ENCODE measurements at regions not wholly inside any gene's neighbourhood (a gene's known extent, or its start where the extent isn't known, plus 50 kb on each side); places are given as distances from the start of the nearest gene placed in this dataset.

DNA sequence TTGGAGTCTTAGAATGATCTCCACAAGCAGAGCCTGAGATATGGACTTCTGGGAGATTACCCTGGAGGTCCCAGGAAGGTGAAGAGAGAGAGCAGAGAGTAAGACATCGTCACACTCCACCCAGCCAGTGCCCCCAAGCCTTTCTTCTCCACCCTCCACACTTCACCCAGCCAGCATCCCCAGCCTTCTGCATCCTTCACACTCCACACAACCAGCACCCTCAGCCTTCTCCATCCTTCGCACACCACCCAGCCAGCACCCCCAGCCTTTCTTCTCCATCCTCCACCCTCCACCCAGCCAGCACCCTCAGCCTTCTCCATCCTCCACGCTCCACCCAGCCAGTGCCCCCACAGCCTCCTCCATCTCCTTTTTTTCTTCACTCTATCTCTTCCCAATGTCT is 603.9 kb upstream of the B3GAT1 start:
- ChIA-PET RAD21 (ENCODE audit: low non-redundant PET in 1 of 2, low total read pairs in 2 of 2, uncharacterized antibody in 2 of 2, unreplicated experiment in 2 of 2) (no interaction called here), CTCF (no interaction called here), POLR2A (no interaction called here)
- Histone ChIP-seq H2AFZ (ENCODE audit: low read depth, low read length, poor library complexity, severe bottlenecking) (no peak overlapping the region), H3K9me3 (ENCODE audit: control insufficient read depth in 1 of 2, insufficient read depth in 1 of 2, low read depth in 1 of 2, low read length in 2 of 2) (no peaks in the 10 kb centered on the region), H3K4me1 (ENCODE audit: control insufficient read depth in 1 of 2, insufficient read depth in 2 of 2, low read length in 2 of 2) (no peaks in the 10 kb centered on the region), H3K9me2 (ENCODE audit: insufficient read depth) (no peaks in the 10 kb centered on the region), H3K79me2 (ENCODE audit: insufficient read depth, low read length) (no peaks in the 10 kb centered on the region), H3K4me2 (ENCODE audit: low read length) (no peak overlapping the region), H4K20me1 (ENCODE audit: insufficient read depth) (no peaks in the 10 kb centered on the region), H3K27ac (ENCODE audit: low read depth, low read length) (no peak overlapping the region), H3K36me3 (ENCODE audit: control insufficient read depth in 1 of 2, insufficient read depth in 2 of 2, low read length in 2 of 2) (no peaks in the 10 kb centered on the region), H3K4me3 (replicated peaks in 1 of 2; ENCODE audit: low read depth in 1 of 2, low read length in 2 of 2) (no peak overlapping the region), H3K27me3 (ENCODE audit: insufficient read depth, low read length) (peaks cover 16% of the 10 kb centered on the region), H3K9ac (ENCODE audit: low read length) (no peak overlapping the region)
- TF ChIP-seq, protein P1, sequence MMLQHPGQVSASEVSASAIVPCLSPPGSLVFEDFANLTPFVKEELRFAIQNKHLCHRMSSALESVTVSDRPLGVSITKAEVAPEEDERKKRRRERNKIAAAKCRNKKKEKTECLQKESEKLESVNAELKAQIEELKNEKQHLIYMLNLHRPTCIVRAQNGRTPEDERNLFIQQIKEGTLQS (IDR thresholded peaks at IDR 0.05) = no peak
- TF ChIP-seq EZH2 (IDR thresholded peaks at IDR 0.05) (no peak), RAD21 (IDR thresholded peaks at IDR 0.05; ENCODE audit: low read depth) (no peak), SRF (IDR thresholded peaks at IDR 0.05; ENCODE audit: low read depth) (no peak), ZNF274 (IDR thresholded peaks at IDR 0.05; ENCODE audit: low read depth, low read length) (no peak), JUND (IDR thresholded peaks at IDR 0.05) (no peak), SP1 (IDR thresholded peaks at IDR 0.05; ENCODE audit: low read depth) (no peak), CEBPB (IDR thresholded peaks at IDR 0.05; ENCODE audit: low read depth) (no peak), EZH2phosphoT487 (IDR thresholded peaks at IDR 0.05; ENCODE audit: borderline replicate concordance) (no peak), POLR2AphosphoS5 (IDR thresholded peaks at IDR 0.05; ENCODE audit: low read depth, low read length) (no peak), FOSL1 (IDR thresholded peaks at IDR 0.05; ENCODE audit: low read depth) (no peak), ZFX (IDR thresholded peaks at IDR 0.05) (no peak)
- TF ChIP-seq, protein P2, sequence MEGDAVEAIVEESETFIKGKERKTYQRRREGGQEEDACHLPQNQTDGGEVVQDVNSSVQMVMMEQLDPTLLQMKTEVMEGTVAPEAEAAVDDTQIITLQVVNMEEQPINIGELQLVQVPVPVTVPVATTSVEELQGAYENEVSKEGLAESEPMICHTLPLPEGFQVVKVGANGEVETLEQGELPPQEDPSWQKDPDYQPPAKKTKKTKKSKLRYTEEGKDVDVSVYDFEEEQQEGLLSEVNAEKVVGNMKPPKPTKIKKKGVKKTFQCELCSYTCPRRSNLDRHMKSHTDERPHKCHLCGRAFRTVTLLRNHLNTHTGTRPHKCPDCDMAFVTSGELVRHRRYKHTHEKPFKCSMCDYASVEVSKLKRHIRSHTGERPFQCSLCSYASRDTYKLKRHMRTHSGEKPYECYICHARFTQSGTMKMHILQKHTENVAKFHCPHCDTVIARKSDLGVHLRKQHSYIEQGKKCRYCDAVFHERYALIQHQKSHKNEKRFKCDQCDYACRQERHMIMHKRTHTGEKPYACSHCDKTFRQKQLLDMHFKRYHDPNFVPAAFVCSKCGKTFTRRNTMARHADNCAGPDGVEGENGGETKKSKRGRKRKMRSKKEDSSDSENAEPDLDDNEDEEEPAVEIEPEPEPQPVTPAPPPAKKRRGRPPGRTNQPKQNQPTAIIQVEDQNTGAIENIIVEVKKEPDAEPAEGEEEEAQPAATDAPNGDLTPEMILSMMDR (IDR thresholded peaks at IDR 0.05 in 2 of 3, conservative IDR thresholded peaks at IDR 0.05 in 1 of 3; ENCODE audit: borderline replicate concordance in 1 of 3, insufficient read depth in 1 of 3, low read depth in 2 of 3, low read length in 2 of 3) = no peak
- TF ChIP-seq, protein P3, sequence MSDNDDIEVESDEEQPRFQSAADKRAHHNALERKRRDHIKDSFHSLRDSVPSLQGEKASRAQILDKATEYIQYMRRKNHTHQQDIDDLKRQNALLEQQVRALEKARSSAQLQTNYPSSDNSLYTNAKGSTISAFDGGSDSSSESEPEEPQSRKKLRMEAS (IDR thresholded peaks at IDR 0.05) = no peak
- TF ChIP-seq, protein P4, sequence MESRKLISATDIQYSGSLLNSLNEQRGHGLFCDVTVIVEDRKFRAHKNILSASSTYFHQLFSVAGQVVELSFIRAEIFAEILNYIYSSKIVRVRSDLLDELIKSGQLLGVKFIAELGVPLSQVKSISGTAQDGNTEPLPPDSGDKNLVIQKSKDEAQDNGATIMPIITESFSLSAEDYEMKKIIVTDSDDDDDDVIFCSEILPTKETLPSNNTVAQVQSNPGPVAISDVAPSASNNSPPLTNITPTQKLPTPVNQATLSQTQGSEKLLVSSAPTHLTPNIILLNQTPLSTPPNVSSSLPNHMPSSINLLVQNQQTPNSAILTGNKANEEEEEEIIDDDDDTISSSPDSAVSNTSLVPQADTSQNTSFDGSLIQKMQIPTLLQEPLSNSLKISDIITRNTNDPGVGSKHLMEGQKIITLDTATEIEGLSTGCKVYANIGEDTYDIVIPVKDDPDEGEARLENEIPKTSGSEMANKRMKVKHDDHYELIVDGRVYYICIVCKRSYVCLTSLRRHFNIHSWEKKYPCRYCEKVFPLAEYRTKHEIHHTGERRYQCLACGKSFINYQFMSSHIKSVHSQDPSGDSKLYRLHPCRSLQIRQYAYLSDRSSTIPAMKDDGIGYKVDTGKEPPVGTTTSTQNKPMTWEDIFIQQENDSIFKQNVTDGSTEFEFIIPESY (IDR thresholded peaks at IDR 0.05; ENCODE audit: extremely low read depth, insufficient replicate concordance, low read length) = no peak
- TF ChIP-seq, protein P5, sequence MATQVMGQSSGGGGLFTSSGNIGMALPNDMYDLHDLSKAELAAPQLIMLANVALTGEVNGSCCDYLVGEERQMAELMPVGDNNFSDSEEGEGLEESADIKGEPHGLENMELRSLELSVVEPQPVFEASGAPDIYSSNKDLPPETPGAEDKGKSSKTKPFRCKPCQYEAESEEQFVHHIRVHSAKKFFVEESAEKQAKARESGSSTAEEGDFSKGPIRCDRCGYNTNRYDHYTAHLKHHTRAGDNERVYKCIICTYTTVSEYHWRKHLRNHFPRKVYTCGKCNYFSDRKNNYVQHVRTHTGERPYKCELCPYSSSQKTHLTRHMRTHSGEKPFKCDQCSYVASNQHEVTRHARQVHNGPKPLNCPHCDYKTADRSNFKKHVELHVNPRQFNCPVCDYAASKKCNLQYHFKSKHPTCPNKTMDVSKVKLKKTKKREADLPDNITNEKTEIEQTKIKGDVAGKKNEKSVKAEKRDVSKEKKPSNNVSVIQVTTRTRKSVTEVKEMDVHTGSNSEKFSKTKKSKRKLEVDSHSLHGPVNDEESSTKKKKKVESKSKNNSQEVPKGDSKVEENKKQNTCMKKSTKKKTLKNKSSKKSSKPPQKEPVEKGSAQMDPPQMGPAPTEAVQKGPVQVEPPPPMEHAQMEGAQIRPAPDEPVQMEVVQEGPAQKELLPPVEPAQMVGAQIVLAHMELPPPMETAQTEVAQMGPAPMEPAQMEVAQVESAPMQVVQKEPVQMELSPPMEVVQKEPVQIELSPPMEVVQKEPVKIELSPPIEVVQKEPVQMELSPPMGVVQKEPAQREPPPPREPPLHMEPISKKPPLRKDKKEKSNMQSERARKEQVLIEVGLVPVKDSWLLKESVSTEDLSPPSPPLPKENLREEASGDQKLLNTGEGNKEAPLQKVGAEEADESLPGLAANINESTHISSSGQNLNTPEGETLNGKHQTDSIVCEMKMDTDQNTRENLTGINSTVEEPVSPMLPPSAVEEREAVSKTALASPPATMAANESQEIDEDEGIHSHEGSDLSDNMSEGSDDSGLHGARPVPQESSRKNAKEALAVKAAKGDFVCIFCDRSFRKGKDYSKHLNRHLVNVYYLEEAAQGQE (IDR thresholded peaks at IDR 0.05; ENCODE audit: low read depth) = no peak
- ATAC-seq = no peak
- DNase-seq (ENCODE audit: low read depth, low spot score) = no peak
- intact Hi-C loops (cut with micrococcal nuclease) = no loop called here
- no TSS peak for BruUV-seq (replicated peaks)

All from HCT116 (cell line).